Sigmoid colon (tissue), 6 donors: ENCODE measurements at regions not wholly inside any gene's neighbourhood (a gene's known extent, or its start where the extent isn't known, plus 50 kb on each side); places are given as distances from the start of the nearest gene placed in this dataset.

Source experiments
- DNase-seq: peaks from one replicate; pipeline ENCODE4 v3.0.0-alpha.2; 2019
- H3K27ac ChIP-seq, 4 donors: fragments of 200-600 bp; sonication (generic); one replicate each; pipeline ENCODE4 v1.5.1; 2016 to 2019; ENCODE audit warnings: mild to moderate bottlenecking in 1 of 4
- H3K27me3 ChIP-seq, 3 donors: fragments of 200-600 bp; sonication (generic); one replicate each; pipeline ENCODE4 v1.5.1; 2019; ENCODE audit warnings: mild to moderate bottlenecking in 1 of 3
- H3K36me3 ChIP-seq, 4 donors: fragments of 200-600 bp; sonication (generic); one replicate each; pipeline ENCODE4 v1.5.1; 2016 to 2019
- H3K4me1 ChIP-seq, 4 donors: fragments of 200-600 bp; sonication (generic); one replicate each; pipeline ENCODE4 v1.5.1; 2017 to 2019
- H3K4me3 ChIP-seq, 4 donors: fragments of 200-600 bp; sonication (generic); one replicate each; pipeline ENCODE4 v1.5.1; 2017 to 2019; ENCODE audit warnings: mild to moderate bottlenecking in 2 of 4, moderate library complexity in 1 of 4
- H3K9me3 ChIP-seq, 4 donors: fragments of 200-600 bp in 3 of 4; sonication (generic) in 3 of 4; one replicate each; pipeline versions ENCODE4 v1.5.1 to v1.6.1; 2013 to 2019
- EP300 ChIP-seq, 4 donors: sonication (generic); formaldehyde crosslinking; IDR thresholded peaks; one replicate each; pipeline ENCODE4 v1.6.1; 2017; ENCODE audit warnings: antibody characterized with exemption in 4 of 4
- POLR2A ChIP-seq, 2 donors: fragments of 450-650 bp; IDR thresholded peaks; one replicate each; pipeline ENCODE4 v1.6.1; 2016; ENCODE audit warnings: antibody characterized with exemption in 2 of 2, mild to moderate bottlenecking in 2 of 2, moderate library complexity in 2 of 2
- POLR2AphosphoS5 ChIP-seq, 4 donors: sonication (generic); formaldehyde crosslinking; IDR thresholded peaks; one replicate each; pipeline ENCODE4 v1.6.1; 2017; ENCODE audit warnings: antibody characterized with exemption in 4 of 4
- WGBS, 2 donors: extraction: QIAGEN DNeasy Blood & Tissue Kit; methylation state at CpG; one replicate each; pipeline ENCODE4 v1.1.7; 2013; 5-methylcytosine and 5-hydroxymethylcytosine counted together
- intact Hi-C: fragments of 100-400 bp; cut with DNase I; formaldehyde crosslinking; loops from one replicate; pipeline ENCODE4 v1.15.1; 2023
- TF ChIP-seq, protein P1 (sequence below), 4 experiments: fragments of 450-650 bp in 3 of 4; fragments of 200-600 bp in 1 of 4; IDR thresholded peaks; one replicate each; pipeline ENCODE4 v1.5.1; 2016 to 2019; ENCODE audit warnings: antibody characterized with exemption in 4 of 4, mild to moderate bottlenecking in 3 of 4, moderate library complexity in 2 of 4
- donor health status: healthy with polysubstance abuse.
- donor health status: healthy.

DNA sequence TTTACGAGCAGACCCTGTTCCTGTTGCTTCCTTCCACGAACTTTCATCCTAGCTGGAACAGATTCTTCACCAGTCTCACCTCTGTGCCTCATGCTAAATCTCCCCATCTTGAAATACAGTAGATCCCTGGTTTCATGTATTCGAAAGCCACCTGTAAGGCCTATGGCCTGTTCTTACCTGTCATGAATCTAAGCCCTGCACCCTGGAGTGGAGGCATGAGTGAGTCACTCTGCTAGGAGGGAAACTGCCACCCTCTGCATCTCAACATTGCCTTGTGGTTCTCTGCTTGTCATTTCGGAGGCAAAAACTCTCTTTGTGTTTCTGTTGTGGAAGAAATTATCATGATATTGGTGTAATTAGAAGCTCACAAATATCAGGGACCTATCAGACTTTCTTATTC lies 320.0 kb downstream of the ENC1 start:
- Histone ChIP-seq H3K9me3 (no peaks in the 10 kb centered on the region), H3K4me1 (peaks cover 0 to 10% (median 4%) of the 10 kb centered on the region in 4 donors), H3K4me3 (no peak overlapping the region), H3K27me3 (no peaks in the 10 kb centered on the region), H3K27ac (no peak overlapping the region), H3K36me3 (no peaks in the 10 kb centered on the region)
- intact Hi-C loops, result no loop called here
- TF ChIP-seq POLR2A (IDR thresholded peaks at IDR 0.05) (no peak), EP300 (IDR thresholded peaks at IDR 0.05) (no peak), POLR2AphosphoS5 (IDR thresholded peaks at IDR 0.05) (no peak)
- TF ChIP-seq, protein P1, sequence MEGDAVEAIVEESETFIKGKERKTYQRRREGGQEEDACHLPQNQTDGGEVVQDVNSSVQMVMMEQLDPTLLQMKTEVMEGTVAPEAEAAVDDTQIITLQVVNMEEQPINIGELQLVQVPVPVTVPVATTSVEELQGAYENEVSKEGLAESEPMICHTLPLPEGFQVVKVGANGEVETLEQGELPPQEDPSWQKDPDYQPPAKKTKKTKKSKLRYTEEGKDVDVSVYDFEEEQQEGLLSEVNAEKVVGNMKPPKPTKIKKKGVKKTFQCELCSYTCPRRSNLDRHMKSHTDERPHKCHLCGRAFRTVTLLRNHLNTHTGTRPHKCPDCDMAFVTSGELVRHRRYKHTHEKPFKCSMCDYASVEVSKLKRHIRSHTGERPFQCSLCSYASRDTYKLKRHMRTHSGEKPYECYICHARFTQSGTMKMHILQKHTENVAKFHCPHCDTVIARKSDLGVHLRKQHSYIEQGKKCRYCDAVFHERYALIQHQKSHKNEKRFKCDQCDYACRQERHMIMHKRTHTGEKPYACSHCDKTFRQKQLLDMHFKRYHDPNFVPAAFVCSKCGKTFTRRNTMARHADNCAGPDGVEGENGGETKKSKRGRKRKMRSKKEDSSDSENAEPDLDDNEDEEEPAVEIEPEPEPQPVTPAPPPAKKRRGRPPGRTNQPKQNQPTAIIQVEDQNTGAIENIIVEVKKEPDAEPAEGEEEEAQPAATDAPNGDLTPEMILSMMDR (IDR thresholded peaks at IDR 0.05), result no peak
- 95% methylated on average over 4 of the region's 4 CpGs for WGBS, 2 donors
- no peak for DNase-seq

DNA sequence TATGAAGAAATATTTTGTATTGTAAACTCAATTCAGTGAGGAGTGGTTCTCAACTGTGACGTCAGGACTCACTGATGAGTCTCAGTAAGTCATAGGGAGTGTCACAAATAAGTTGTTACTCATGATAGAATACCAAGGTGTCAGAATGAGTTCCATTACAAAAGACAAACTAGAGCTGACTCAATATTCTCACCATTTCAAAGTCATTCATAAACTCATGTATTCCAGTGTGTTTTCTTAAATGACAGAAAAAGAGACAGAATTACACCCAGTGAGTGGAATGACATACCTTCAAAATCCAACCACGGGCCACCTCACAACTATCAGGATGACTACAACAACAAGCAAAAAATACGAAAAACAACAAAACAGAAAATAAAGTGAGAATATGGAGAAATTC lies 321.5 kb downstream of the ENC1 start:
- H3K27ac ChIP-seq, result no peak overlapping the region
- DNase-seq, result no peak
- WGBS, 2 donors, result 88% methylated on average over 3 of the region's 3 CpGs
- peaks cover 0 to 10% (median 4%) of the 10 kb centered on the region in 4 donors for H3K4me1 ChIP-seq
- no peaks in the 10 kb centered on the region for H3K9me3 ChIP-seq
- H3K27me3 ChIP-seq, result no peaks in the 10 kb centered on the region
- TF ChIP-seq POLR2A (IDR thresholded peaks at IDR 0.05), result no peak
- TF ChIP-seq, protein P1 (IDR thresholded peaks at IDR 0.05), result no peak
- no peak for TF ChIP-seq EP300 (IDR thresholded peaks at IDR 0.05)
- no peak for TF ChIP-seq POLR2AphosphoS5 (IDR thresholded peaks at IDR 0.05)
- H3K4me3 ChIP-seq, result no peak overlapping the region
- intact Hi-C loops, result no loop called here
- H3K36me3 ChIP-seq, result no peaks in the 10 kb centered on the region

DNA sequence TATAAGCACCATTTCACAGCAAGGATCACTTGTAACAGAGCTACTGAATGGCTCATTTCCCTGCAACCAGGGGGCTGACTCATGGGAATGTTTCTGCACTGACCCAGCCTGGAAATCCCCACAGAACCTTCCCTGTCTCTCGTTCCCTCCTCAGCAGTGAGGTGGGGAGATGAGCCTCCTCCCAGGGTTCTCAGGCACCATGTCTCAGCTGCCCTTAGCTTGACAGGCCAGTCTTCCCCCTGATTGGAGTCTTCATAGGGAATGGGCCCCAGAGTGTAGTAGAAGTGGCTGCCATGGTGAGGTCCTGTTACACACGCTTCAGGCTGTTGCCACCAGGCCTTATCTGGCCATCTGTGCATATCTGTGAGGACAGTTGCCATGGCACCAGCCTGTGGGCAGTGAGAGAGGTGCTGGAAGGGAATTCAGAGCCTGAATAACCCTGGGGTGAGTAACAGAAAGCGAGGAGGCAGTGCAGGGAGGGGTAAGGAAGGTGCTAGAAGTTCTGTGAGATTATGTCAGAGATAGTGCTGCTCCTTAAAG lies 324.4 kb downstream of the ENC1 start:
- 61 to 65% methylated on average over 3 of the region's 3 CpGs for WGBS, 2 donors
- H3K4me3 ChIP-seq, result no peak overlapping the region
- TF ChIP-seq POLR2A (IDR thresholded peaks at IDR 0.05), result no peak
- no peak for TF ChIP-seq POLR2AphosphoS5 (IDR thresholded peaks at IDR 0.05)
- TF ChIP-seq EP300 (IDR thresholded peaks at IDR 0.05), result no peak
- TF ChIP-seq, protein P1 (IDR thresholded peaks at IDR 0.05), result no peak
- no peaks in the 10 kb centered on the region for H3K9me3 ChIP-seq
- intact Hi-C loops, result no loop called here
- H3K27me3 ChIP-seq, result no peaks in the 10 kb centered on the region
- no peak for DNase-seq
- peaks cover 0 to 10% (median 4%) of the 10 kb centered on the region in 4 donors for H3K4me1 ChIP-seq
- H3K36me3 ChIP-seq, result no peaks in the 10 kb centered on the region
- H3K27ac ChIP-seq, result peak overlapping the region in 1 of 4 donors; percentile 63

DNA sequence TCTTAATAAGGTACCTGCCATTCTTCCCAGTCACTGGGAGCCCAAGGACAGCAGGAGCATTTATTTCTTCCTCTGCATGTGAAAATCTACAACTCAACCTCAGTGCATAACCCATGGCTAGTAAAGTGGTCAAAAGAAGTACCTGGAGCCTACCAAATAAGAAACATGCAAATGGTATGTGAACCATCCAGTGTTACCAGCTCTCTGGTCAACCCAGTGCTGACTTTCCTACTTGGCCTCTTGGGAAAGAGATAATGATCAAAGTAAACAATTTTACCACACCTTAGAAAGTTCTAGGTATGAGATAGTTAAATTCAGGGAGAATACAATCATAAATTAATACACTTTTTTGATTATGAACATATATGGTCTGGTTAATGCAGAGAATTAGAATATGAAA lies 325.6 kb downstream of the ENC1 start:
- Histone ChIP-seq H3K9me3 (no peaks in the 10 kb centered on the region), H3K4me1 (peaks cover 0 to 10% (median 4%) of the 10 kb centered on the region in 4 donors), H3K27me3 (no peaks in the 10 kb centered on the region), H3K4me3 (no peak overlapping the region), H3K36me3 (no peaks in the 10 kb centered on the region), H3K27ac (no peak overlapping the region)
- intact Hi-C loops, result no loop called here
- TF ChIP-seq EP300 (IDR thresholded peaks at IDR 0.05), result no peak
- no peak for TF ChIP-seq POLR2AphosphoS5 (IDR thresholded peaks at IDR 0.05)
- TF ChIP-seq, protein P1 (IDR thresholded peaks at IDR 0.05), result no peak
- TF ChIP-seq POLR2A (IDR thresholded peaks at IDR 0.05), result no peak
- no peak for DNase-seq

DNA sequence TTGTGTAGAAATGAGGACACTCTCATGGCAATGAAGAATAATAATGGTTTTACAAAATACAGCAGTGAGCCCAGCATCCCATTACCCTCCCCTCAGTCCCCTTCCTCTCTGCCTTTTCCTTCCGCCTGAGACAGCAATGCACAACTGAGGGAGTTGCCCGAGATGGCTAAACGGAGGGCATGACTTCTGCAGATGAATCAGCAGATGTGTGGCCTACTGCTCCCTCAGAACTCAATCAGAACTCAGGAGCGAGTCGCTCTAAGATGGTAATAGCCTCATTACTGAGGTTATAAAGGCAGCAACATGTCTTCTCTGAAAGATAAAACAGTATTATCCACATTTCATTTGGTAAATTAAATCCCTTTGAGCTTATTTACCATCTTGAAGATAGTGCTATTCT lies 326.6 kb downstream of the ENC1 start:
- no peak for TF ChIP-seq POLR2AphosphoS5 (IDR thresholded peaks at IDR 0.05)
- TF ChIP-seq, protein P1 (IDR thresholded peaks at IDR 0.05), result no peak
- no peak for TF ChIP-seq POLR2A (IDR thresholded peaks at IDR 0.05)
- TF ChIP-seq EP300 (IDR thresholded peaks at IDR 0.05), result no peak
- Histone ChIP-seq H3K9me3 (no peaks in the 10 kb centered on the region), H3K4me1 (peaks cover 0 to 10% (median 4%) of the 10 kb centered on the region in 4 donors), H3K4me3 (no peak overlapping the region), H3K36me3 (no peaks in the 10 kb centered on the region), H3K27me3 (no peaks in the 10 kb centered on the region), H3K27ac (no peak overlapping the region)
- 91% methylated on average over 5 of the region's 5 CpGs for WGBS, 2 donors
- intact Hi-C loops, result no loop called here
- no peak for DNase-seq
